SK-N-SH treated with all-trans-retinoic acid at 6 μM for 48 hours (cell line): ENCODE measurements at regions not wholly inside any gene's neighbourhood (a gene's known extent, or its start where the extent isn't known, plus 50 kb on each side); places are given as distances from the start of the nearest gene placed in this dataset.

Source experiments
- ATAC-seq: fragments of 200-7000 bp; cut with Tn5 transposase; 3 replicates; pipeline ENCODE4 v1.9.1; 2020; ENCODE audit warnings: mild to moderate bottlenecking, moderate library complexity
- BACH2 ChIP-seq: fragments of 250-450 bp; sonication (Bioruptor Pico); IDR thresholded peaks from 2 replicates; pipeline ENCODE4 v1.9.0; 2021; ENCODE audit warnings: mild to moderate bottlenecking, borderline replicate concordance
- CREB5 ChIP-seq: fragments of 250-450 bp; sonication (Bioruptor Pico); IDR thresholded peaks from 2 replicates; pipeline ENCODE4 v1.5.1; 2020; ENCODE audit warnings: low read depth, mild to moderate bottlenecking, moderate library complexity
- CSDC2 ChIP-seq: fragments of 250-450 bp; sonication (Bioruptor Pico); IDR thresholded peaks from 2 replicates; pipeline ENCODE4 v1.5.0; 2020; ENCODE audit warnings: mild to moderate bottlenecking, moderate library complexity
- CSRNP3 ChIP-seq: fragments of 250-450 bp; sonication (Bioruptor Pico); IDR thresholded peaks from 2 replicates; pipeline ENCODE4 v1.5.1; 2021; ENCODE audit warnings: mild to moderate bottlenecking, moderate library complexity
- ESRRG ChIP-seq: fragments of 250-450 bp; sonication (Bioruptor Pico); IDR thresholded peaks from 2 replicates; pipeline ENCODE4 v1.6.1; 2021; ENCODE audit warnings: mild to moderate bottlenecking
- ISL1 ChIP-seq: fragments of 250-450 bp; sonication (Bioruptor Pico); IDR thresholded peaks from 2 replicates; pipeline ENCODE4 v2.1.2; 2022; ENCODE audit warnings: mild to moderate bottlenecking, moderate library complexity
- PATZ1 ChIP-seq: fragments of 250-450 bp; sonication (Bioruptor Pico); IDR thresholded peaks from 2 replicates; pipeline ENCODE4 v1.8.0; 2020; ENCODE audit warnings: mild to moderate bottlenecking, moderate library complexity, borderline replicate concordance
- POU6F1 ChIP-seq: fragments of 250-450 bp; sonication (Bioruptor Pico); IDR thresholded peaks from 2 replicates; pipeline ENCODE4 v1.8.0; 2021; ENCODE audit warnings: low read depth, mild to moderate bottlenecking, moderate library complexity, borderline replicate concordance
- PPARA ChIP-seq: fragments of 250-450 bp; sonication (Bioruptor Pico); IDR thresholded peaks from 2 replicates; pipeline ENCODE4 v1.5.0; 2020; ENCODE audit warnings: mild to moderate bottlenecking, borderline replicate concordance
- RARB ChIP-seq: fragments of 250-450 bp; sonication (Bioruptor Pico); IDR thresholded peaks from 2 replicates; pipeline ENCODE4 v1.8.0; 2021; ENCODE audit warnings: mild to moderate bottlenecking, moderate library complexity
- SNAI2 ChIP-seq: fragments of 250-450 bp; sonication (Bioruptor Pico); IDR thresholded peaks from 2 replicates; pipeline ENCODE4 v1.5.0; 2020; ENCODE audit warnings: mild to moderate bottlenecking, moderate library complexity
- TCF4 ChIP-seq: fragments of 250-450 bp; sonication (Bioruptor Pico); IDR thresholded peaks from 2 replicates; pipeline ENCODE4 v1.8.0; 2021; ENCODE audit warnings: mild to moderate bottlenecking, moderate library complexity, borderline replicate concordance
- TOX ChIP-seq: fragments of 250-450 bp; sonication (Bioruptor Pico); IDR thresholded peaks from 2 replicates; pipeline ENCODE4 v1.8.0; 2021; ENCODE audit warnings: mild to moderate bottlenecking, moderate library complexity, borderline replicate concordance
- TSHZ2 ChIP-seq: fragments of 250-450 bp; sonication (Bioruptor Pico); IDR thresholded peaks from 2 replicates; pipeline ENCODE4 v1.5.0; 2020; ENCODE audit warnings: mild to moderate bottlenecking, moderate library complexity
- ZC3H10 ChIP-seq: fragments of 250-450 bp; sonication (Bioruptor Pico); IDR thresholded peaks from 2 replicates; pipeline ENCODE4 v1.5.1; 2021; ENCODE audit warnings: mild to moderate bottlenecking, moderate library complexity
- ZFP30 ChIP-seq: fragments of 450-650 bp; formaldehyde crosslinking; IDR thresholded peaks from 2 replicates; pipeline ENCODE4 v1.5.0; 2022; ENCODE audit warnings: mild to moderate bottlenecking, moderate library complexity
- ZNF565 ChIP-seq: fragments of 450-650 bp; formaldehyde crosslinking; conservative IDR thresholded peaks from 2 replicates; pipeline ENCODE4 v1.5.0; 2020; ENCODE audit warnings: low read depth, mild to moderate bottlenecking, moderate library complexity
- ZNF70 ChIP-seq: fragments of 450-650 bp; formaldehyde crosslinking; IDR thresholded peaks from 2 replicates; pipeline ENCODE4 v1.5.0; 2020; ENCODE audit warnings: mild to moderate bottlenecking, moderate library complexity

- ATAC-seq = peak; percentile 68
- no peak for TF ChIP-seq CREB5 (CRISPR knock-in tag)
- no peak for TF ChIP-seq ESRRG (CRISPR knock-in tag)
- TF ChIP-seq CSRNP3 (CRISPR knock-in tag) = no peak
- TF ChIP-seq PATZ1 (CRISPR knock-in tag) = no peak
- no peak for TF ChIP-seq TOX (CRISPR knock-in tag)
- no peak for TF ChIP-seq ZC3H10
- no peak for TF ChIP-seq SNAI2 (CRISPR knock-in tag)
- no peak for TF ChIP-seq ZNF70 (CRISPR knock-in tag)
- no peak for TF ChIP-seq TSHZ2 (CRISPR knock-in tag)
- TF ChIP-seq PPARA = no peak
- TF ChIP-seq CSDC2 (CRISPR knock-in tag) = no peak
- no peak for TF ChIP-seq ZNF565
- no peak for TF ChIP-seq ZFP30 (CRISPR knock-in tag)
- TF ChIP-seq ISL1 (CRISPR knock-in tag) = no peak
- TF ChIP-seq RARB (CRISPR knock-in tag) = no peak
Observed at GRCh38 chr4:135277980-135278315, 1076.4 kb upstream of the PABPC4L start.

GRCh38 chr4:135277068-135277979, 1075.7 kb upstream of the PABPC4L start:
- peak; percentile 78 for ATAC-seq
- TF ChIP-seq ISL1 (CRISPR knock-in tag) (no peak), PATZ1 (CRISPR knock-in tag) (no peak), SNAI2 (CRISPR knock-in tag) (no peak), ESRRG (CRISPR knock-in tag) (no peak), RARB (CRISPR knock-in tag) (no peak), TCF4 (no peak), POU6F1 (CRISPR knock-in tag) (no peak), TSHZ2 (CRISPR knock-in tag) (no peak), BACH2 (CRISPR knock-in tag) (no peak)
